Gastroesophageal sphincter (tissue), 4 donors: ENCODE measurements at regions not wholly inside any gene's neighbourhood (a gene's known extent, or its start where the extent isn't known, plus 50 kb on each side); places are given as distances from the start of the nearest gene placed in this dataset.

Source experiments
- ATAC-seq: fragments of 150-250 bp; one replicate; pipeline ENCODE4 v1.9.1; 2016; ENCODE audit warnings: mild to moderate bottlenecking, moderate library complexity
- H3K27ac ChIP-seq, 4 donors: fragments of 200-600 bp; sonication (generic) in 3 of 4; 1 replicate in 3 of 4; 2 replicates in 1 of 4; pipeline ENCODE4 v1.5.1; 2016 to 2019
- H3K27me3 ChIP-seq: fragments of 200-600 bp; sonication (generic); one replicate; pipeline ENCODE4 v1.5.1; 2019
- H3K36me3 ChIP-seq, 2 donors: fragments of 200-600 bp; sonication (generic); one replicate each; pipeline ENCODE4 v1.5.1; 2019; ENCODE audit warnings: control low read depth in 1 of 2
- H3K4me1 ChIP-seq, 3 donors: fragments of 200-600 bp; sonication (generic); 1 replicate in 2 of 3; 2 replicates in 1 of 3; pipeline ENCODE4 v1.5.1; 2016 to 2019; ENCODE audit warnings: control low read depth in 2 of 3
- H3K4me3 ChIP-seq, 2 donors: fragments of 200-600 bp; sonication (generic); one replicate each; pipeline ENCODE4 v1.5.1; 2019; ENCODE audit warnings: mild to moderate bottlenecking in 1 of 2, moderate library complexity in 1 of 2
- H3K9me3 ChIP-seq, 3 donors: fragments of 200-600 bp; sonication (generic); one replicate each; pipeline ENCODE4 v1.5.1; 2017 to 2019; ENCODE audit warnings: control low read depth in 2 of 3
- EP300 ChIP-seq: sonication (generic); formaldehyde crosslinking; IDR thresholded peaks from one replicate; pipeline ENCODE4 v1.6.1; 2017; ENCODE audit warnings: antibody characterized with exemption, mild to moderate bottlenecking
- POLR2A ChIP-seq, 2 donors: fragments of 450-650 bp; IDR thresholded peaks; one replicate each; pipeline ENCODE4 v1.6.1; 2017; ENCODE audit warnings: antibody characterized with exemption in 2 of 2, mild to moderate bottlenecking in 2 of 2, moderate library complexity in 1 of 2
- POLR2AphosphoS5 ChIP-seq: sonication (generic); formaldehyde crosslinking; IDR thresholded peaks from one replicate; pipeline ENCODE4 v1.6.1; 2017; ENCODE audit warnings: antibody characterized with exemption
- WGBS, 2 donors: methylation state at CpG; one replicate each; pipeline ENCODE4 v1.1.5; 2018; ENCODE audit warnings: low coverage in 1 of 2; 5-methylcytosine and 5-hydroxymethylcytosine counted together
- TF ChIP-seq, protein P1 (sequence below), 4 experiments: fragments of 200-600 bp in 2 of 4; fragments of 450-650 bp in 2 of 4; sonication (generic) in 1 of 4; IDR thresholded peaks; one replicate each; pipeline ENCODE4 v1.5.1; 2017 to 2019; ENCODE audit warnings: antibody characterized with exemption in 4 of 4, mild to moderate bottlenecking in 2 of 4, moderate library complexity in 2 of 4

DNA sequence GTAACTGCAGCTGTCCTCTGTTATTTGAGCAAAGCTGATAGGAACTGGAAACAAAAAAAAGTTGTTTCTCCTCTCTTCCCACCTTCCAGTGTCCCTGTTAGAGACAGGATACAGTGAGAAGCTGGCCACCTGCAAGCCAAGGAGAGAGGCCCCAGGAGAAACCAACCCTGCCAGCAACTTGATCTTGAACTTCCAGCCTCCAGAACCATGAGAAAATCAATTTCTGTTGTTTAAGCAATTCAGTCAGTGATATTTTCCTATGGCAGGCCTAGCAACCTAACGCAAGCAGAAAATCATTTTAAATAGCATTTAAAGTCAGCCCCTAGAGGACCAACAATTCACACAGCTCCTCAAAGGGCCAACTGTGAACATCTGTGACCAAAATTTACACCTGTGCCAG lies 291.3 kb downstream of the OXSM start:
- H3K4me3 ChIP-seq, result no peak overlapping the region
- no peak for ATAC-seq

DNA sequence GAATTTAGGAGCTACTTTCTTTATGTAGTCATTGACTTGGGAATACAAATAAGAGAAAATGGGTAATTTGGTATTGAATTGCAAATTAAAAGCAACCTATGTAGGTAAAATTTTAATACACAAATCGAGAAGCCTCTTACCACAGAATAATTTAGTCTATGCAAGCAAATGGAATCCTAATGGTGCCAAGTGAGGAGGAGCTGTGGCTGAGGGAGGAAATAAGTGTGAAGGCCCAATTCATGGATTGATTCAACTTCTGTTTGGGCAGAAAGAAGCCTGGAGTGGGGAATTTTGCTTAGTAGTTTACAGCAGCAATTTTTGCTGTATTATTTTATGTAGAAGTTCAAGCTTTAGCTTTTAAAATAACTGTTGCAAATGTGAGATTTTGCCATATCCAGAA lies 291.9 kb downstream of the OXSM start:
- no peak for TF ChIP-seq POLR2A (IDR thresholded peaks at IDR 0.05)
- ATAC-seq, result no peak
- H3K36me3 ChIP-seq, result no peaks in the 10 kb centered on the region
- WGBS, 2 donors, result 77% methylated on average over 1 of the region's 1 CpG; no CpG with 5 or more reads in 1 of the 2 donors
- no peaks in the 10 kb centered on the region for H3K9me3 ChIP-seq
- H3K27me3 ChIP-seq, result no peaks in the 10 kb centered on the region
- H3K4me3 ChIP-seq, result no peak overlapping the region
- H3K27ac ChIP-seq, result no peak overlapping the region
- H3K4me1 ChIP-seq, result peaks cover 0 to 22% (median 0%) of the 10 kb centered on the region in 3 donors

More for the DNA sequence above, 291.3 kb downstream of the OXSM start:
- TF ChIP-seq POLR2AphosphoS5 (no peak), EP300 (no peak), POLR2A (IDR thresholded peaks at IDR 0.05) (no peak)
- TF ChIP-seq, protein P1, sequence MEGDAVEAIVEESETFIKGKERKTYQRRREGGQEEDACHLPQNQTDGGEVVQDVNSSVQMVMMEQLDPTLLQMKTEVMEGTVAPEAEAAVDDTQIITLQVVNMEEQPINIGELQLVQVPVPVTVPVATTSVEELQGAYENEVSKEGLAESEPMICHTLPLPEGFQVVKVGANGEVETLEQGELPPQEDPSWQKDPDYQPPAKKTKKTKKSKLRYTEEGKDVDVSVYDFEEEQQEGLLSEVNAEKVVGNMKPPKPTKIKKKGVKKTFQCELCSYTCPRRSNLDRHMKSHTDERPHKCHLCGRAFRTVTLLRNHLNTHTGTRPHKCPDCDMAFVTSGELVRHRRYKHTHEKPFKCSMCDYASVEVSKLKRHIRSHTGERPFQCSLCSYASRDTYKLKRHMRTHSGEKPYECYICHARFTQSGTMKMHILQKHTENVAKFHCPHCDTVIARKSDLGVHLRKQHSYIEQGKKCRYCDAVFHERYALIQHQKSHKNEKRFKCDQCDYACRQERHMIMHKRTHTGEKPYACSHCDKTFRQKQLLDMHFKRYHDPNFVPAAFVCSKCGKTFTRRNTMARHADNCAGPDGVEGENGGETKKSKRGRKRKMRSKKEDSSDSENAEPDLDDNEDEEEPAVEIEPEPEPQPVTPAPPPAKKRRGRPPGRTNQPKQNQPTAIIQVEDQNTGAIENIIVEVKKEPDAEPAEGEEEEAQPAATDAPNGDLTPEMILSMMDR (IDR thresholded peaks at IDR 0.05), result no peak
- Histone ChIP-seq H3K9me3 (no peaks in the 10 kb centered on the region), H3K27ac (no peak overlapping the region), H3K27me3 (no peaks in the 10 kb centered on the region), H3K36me3 (no peaks in the 10 kb centered on the region), H3K4me1 (peaks cover 0 to 22% (median 0%) of the 10 kb centered on the region in 3 donors)
- WGBS, 2 donors, result 83 to 100% methylated on average over 1 of the region's 1 CpG

DNA sequence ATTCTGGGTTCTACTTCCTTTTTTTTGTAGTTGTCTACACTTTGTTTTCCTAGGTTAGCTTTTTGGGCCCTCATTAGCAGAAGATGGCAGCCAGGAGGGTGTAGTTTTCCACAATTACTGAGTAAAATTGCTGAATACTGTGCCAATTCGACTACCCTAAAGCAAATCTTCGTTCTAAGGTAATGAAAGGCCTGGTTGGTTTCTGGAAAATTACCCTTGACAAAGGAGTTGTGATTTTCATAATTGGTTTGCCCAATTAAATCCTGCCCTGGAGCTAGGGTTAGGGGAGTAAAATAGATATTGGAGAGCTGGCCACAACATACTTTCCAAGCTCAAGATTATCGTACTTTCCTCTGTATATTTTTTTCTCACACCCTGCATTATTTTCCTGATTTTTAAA lies 293.0 kb downstream of the OXSM start:
- Histone ChIP-seq H3K9me3 (peaks cover 0 to 11% (median 0%) of the 10 kb centered on the region in 3 donors), H3K36me3 (no peaks in the 10 kb centered on the region), H3K27me3 (no peaks in the 10 kb centered on the region), H3K27ac (no peak overlapping the region), H3K4me3 (no peak overlapping the region), H3K4me1 (peaks cover 0 to 22% (median 0%) of the 10 kb centered on the region in 3 donors)
- TF ChIP-seq POLR2A (IDR thresholded peaks at IDR 0.05), result no peak
- no peak for TF ChIP-seq POLR2AphosphoS5
- no peak for TF ChIP-seq EP300
- no peak for ATAC-seq
- WGBS, 2 donors, result 83 to 84% methylated on average over 2 to 3 of the region's 3 CpGs

DNA sequence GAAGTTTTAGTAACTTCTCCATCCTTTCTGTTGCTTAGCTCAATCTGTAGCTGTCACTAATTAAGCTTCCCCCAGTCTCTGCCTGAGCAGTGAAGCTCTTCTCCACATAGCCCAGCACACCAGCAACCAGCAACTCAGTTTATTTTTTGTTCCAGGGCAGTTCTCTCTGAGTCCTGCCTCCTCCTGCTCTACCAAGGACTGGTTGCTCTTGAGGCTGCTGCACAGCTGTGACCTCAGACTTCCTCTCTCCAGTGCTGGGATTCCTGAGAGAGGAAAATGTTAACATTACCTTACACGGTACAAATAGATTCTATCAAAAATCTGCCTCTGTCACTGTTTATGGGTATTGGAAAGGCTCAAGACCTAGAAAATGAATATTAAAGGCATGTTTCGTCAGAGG lies 294.7 kb downstream of the OXSM start:
- no peaks in the 10 kb centered on the region for H3K27me3 ChIP-seq
- TF ChIP-seq POLR2A (IDR thresholded peaks at IDR 0.05) (no peak), POLR2AphosphoS5 (no peak), EP300 (no peak)
- TF ChIP-seq, protein P1 (IDR thresholded peaks at IDR 0.05), result no peak
- peak overlapping the region in 3 of 4 donors; percentile 9 to 63 (median 39) for H3K27ac ChIP-seq
- ATAC-seq, result peak; percentile 68
- H3K36me3 ChIP-seq, result no peaks in the 10 kb centered on the region
- H3K4me1 ChIP-seq, result peaks cover 0 to 22% (median 0%) of the 10 kb centered on the region in 3 donors
- H3K9me3 ChIP-seq, result peaks cover 0 to 16% (median 0%) of the 10 kb centered on the region in 3 donors
- WGBS, 2 donors, result 26 to 33% methylated on average over 2 of the region's 2 CpGs
- no peak overlapping the region for H3K4me3 ChIP-seq

DNA sequence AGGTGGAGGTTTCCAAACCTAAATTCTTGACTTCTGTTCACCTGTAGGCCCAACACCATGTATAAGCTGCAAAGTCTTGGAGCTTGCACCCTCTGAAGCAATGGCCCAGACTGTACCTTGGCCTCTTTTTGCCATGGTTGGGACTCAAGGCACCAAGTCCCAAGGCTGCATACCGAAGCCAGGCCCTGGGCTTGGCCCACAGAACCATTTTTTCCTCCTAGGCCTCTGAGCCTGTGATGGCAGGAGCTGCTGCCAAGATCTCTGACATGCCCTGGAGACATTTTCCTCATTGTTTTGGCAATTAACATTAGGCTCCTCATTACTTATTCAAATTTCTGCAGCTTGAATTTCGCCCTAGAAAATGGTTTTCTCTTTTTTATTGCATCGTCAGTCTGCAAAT lies 297.9 kb downstream of the OXSM start:
- Histone ChIP-seq H3K4me1 (peaks cover 0 to 36% (median 0%) of the 10 kb centered on the region in 3 donors), H3K27me3 (no peaks in the 10 kb centered on the region), H3K36me3 (no peaks in the 10 kb centered on the region), H3K27ac (no peak overlapping the region), H3K9me3 (peaks cover 0 to 16% (median 0%) of the 10 kb centered on the region in 3 donors), H3K4me3 (no peak overlapping the region)
- ATAC-seq, result no peak
- WGBS, 2 donors, result 84 to 100% methylated on average over 1 to 3 of the region's 3 CpGs
- TF ChIP-seq POLR2AphosphoS5 (no peak), POLR2A (IDR thresholded peaks at IDR 0.05) (no peak), EP300 (no peak)
- TF ChIP-seq, protein P1 (IDR thresholded peaks at IDR 0.05), result no peak

DNA sequence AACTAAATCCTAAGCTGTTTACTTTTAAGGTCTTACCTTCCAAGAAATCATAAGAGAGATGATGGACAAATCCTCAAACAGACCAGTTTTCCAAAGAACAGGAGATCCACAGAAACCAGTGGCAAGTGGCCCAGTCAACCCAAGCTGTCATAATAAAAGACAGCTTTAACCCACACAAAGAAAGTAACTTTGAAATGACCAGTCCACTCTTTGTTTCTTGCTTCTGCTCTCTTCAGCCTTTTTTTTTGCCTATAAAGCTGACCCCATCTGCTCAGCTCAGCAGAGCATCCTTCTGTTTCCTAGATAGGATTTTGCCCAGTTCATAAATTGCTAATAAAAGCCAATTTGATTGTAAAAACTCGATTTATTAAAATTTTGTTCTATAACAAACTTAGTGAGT lies 299.4 kb downstream of the OXSM start:
- TF ChIP-seq POLR2A (IDR thresholded peaks at IDR 0.05), result no peak
- no peak for TF ChIP-seq POLR2AphosphoS5
- TF ChIP-seq EP300, result no peak
- TF ChIP-seq, protein P1 (IDR thresholded peaks at IDR 0.05), result no peak
- peaks cover 0 to 26% (median 0%) of the 10 kb centered on the region in 3 donors for H3K4me1 ChIP-seq
- no peaks in the 10 kb centered on the region for H3K36me3 ChIP-seq
- H3K27me3 ChIP-seq, result no peaks in the 10 kb centered on the region
- H3K9me3 ChIP-seq, result peaks cover 0 to 16% (median 0%) of the 10 kb centered on the region in 3 donors
- no peak overlapping the region for H3K4me3 ChIP-seq
- H3K27ac ChIP-seq, result no peak overlapping the region
- no peak for ATAC-seq
- WGBS, 2 donors, result 50% methylated on average over 1 of the region's 1 CpG; no CpG with 5 or more reads in 1 of the 2 donors
